ENCODE measurements at regions not wholly inside any gene's neighbourhood (a gene's known extent, or its start where the extent isn't known, plus 50 kb on each side); places are given as distances from the start of the nearest gene placed in this dataset.

- peaks cover 0 to 4% (median 0%) of the 10 kb centered on the region in 4 donors for H3K9me3 ChIP-seq (ENCODE audit: control insufficient read depth in 4 of 4, insufficient read depth in 3 of 4, low read length in 3 of 4)
- ATAC-seq (ENCODE audit: insufficient read depth, low FRiP score) (no peak), DNase-seq (no peak)
- H3K27ac ChIP-seq (ENCODE audit: low read depth in 1 of 2, low read length in 1 of 2), result no peak overlapping the region
- no peak for TF ChIP-seq CTCF (IDR thresholded peaks at IDR 0.05; ENCODE audit: control extremely low read depth, extremely low read depth)
- no peaks in the 10 kb centered on the region for H3K27me3 ChIP-seq (ENCODE audit: control insufficient read depth in 3 of 3, insufficient read depth in 3 of 3, low read length in 2 of 3)
- WGBS, 2 donors, result 74 to 96% methylated on average over 4 of the region's 4 CpGs
- peaks cover 0 to 3% (median 0%) of the 10 kb centered on the region in 5 donors for H3K4me1 ChIP-seq (ENCODE audit: control insufficient read depth in 5 of 5, insufficient read depth in 5 of 5, low read length in 5 of 5)
- no peak overlapping the region for H3K9ac ChIP-seq (ENCODE audit: insufficient read depth in 1 of 2, low read length in 2 of 2)
- H3K4me3 ChIP-seq, result no peak overlapping the region
- H3K36me3 ChIP-seq (ENCODE audit: control insufficient read depth in 4 of 4, insufficient read depth in 4 of 4, low read length in 4 of 4), result no peaks in the 10 kb centered on the region
Measured at GRCh38 chr12:115438314-115438713, 754.3 kb upstream of the TBX3 start.

GRCh38 chr12:115437061-115437567 is 753.1 kb upstream of the TBX3 start:
- no peaks in the 10 kb centered on the region for H3K27me3 ChIP-seq (ENCODE audit: control insufficient read depth in 3 of 3, insufficient read depth in 3 of 3, low read length in 2 of 3)
- H3K27ac ChIP-seq (ENCODE audit: low read depth in 1 of 2, low read length in 1 of 2), result peak overlapping the region in 1 of 2 donors; percentile 20
- H3K9ac ChIP-seq (ENCODE audit: insufficient read depth in 1 of 2, low read length in 2 of 2), result no peak overlapping the region
- peaks cover 0 to 3% (median 0%) of the 10 kb centered on the region in 5 donors for H3K4me1 ChIP-seq (ENCODE audit: control insufficient read depth in 5 of 5, insufficient read depth in 5 of 5, low read length in 5 of 5)
- no peaks in the 10 kb centered on the region for H3K36me3 ChIP-seq (ENCODE audit: control insufficient read depth in 4 of 4, insufficient read depth in 4 of 4, low read length in 4 of 4)
- peaks cover 0 to 4% (median 0%) of the 10 kb centered on the region in 4 donors for H3K9me3 ChIP-seq (ENCODE audit: control insufficient read depth in 4 of 4, insufficient read depth in 3 of 4, low read length in 3 of 4)
- ATAC-seq (ENCODE audit: insufficient read depth, low FRiP score) (no peak), DNase-seq (peak in 1 of 3 donors; percentile 63)
- H3K4me3 ChIP-seq, result no peak overlapping the region
- TF ChIP-seq CTCF (IDR thresholded peaks at IDR 0.05; ENCODE audit: control extremely low read depth, extremely low read depth), result no peak
- WGBS, 2 donors, result 58 to 79% methylated on average over 5 of the region's 5 CpGs

GRCh38 chr12:115433014-115433634 is 749.1 kb upstream of the TBX3 start:
- Histone ChIP-seq H3K27me3 (ENCODE audit: control insufficient read depth in 3 of 3, insufficient read depth in 3 of 3, low read length in 2 of 3) (no peaks in the 10 kb centered on the region), H3K4me3 (no peak overlapping the region), H3K36me3 (ENCODE audit: control insufficient read depth in 4 of 4, insufficient read depth in 4 of 4, low read length in 4 of 4) (no peaks in the 10 kb centered on the region), H3K4me1 (ENCODE audit: control insufficient read depth in 5 of 5, insufficient read depth in 5 of 5, low read length in 5 of 5) (peaks cover 0 to 3% (median 0%) of the 10 kb centered on the region in 5 donors), H3K9me3 (ENCODE audit: control insufficient read depth in 4 of 4, insufficient read depth in 3 of 4, low read length in 3 of 4) (peaks cover 0 to 6% (median 0%) of the 10 kb centered on the region in 4 donors), H3K9ac (ENCODE audit: insufficient read depth in 1 of 2, low read length in 2 of 2) (no peak overlapping the region), H3K27ac (ENCODE audit: low read depth in 1 of 2, low read length in 1 of 2) (no peak overlapping the region)
- TF ChIP-seq CTCF (IDR thresholded peaks at IDR 0.05; ENCODE audit: control extremely low read depth, extremely low read depth), result no peak
- DNase-seq (no peak), ATAC-seq (ENCODE audit: insufficient read depth, low FRiP score) (no peak)
- WGBS, 2 donors, result 53 to 55% methylated on average over 9 of the region's 9 CpGs
